Suprapubic skin (tissue), 4 donors: ENCODE measurements at regions not wholly inside any gene's neighbourhood (a gene's known extent, or its start where the extent isn't known, plus 50 kb on each side); places are given as distances from the start of the nearest gene placed in this dataset.

Source experiments
- DNase-seq, 2 donors: peaks; one replicate each; pipeline ENCODE4 v3.0.0-alpha.2; 2019; ENCODE audit warnings: low spot score in 2 of 2
- H3K27ac ChIP-seq: fragments of 200-600 bp; sonication (generic); one replicate; pipeline ENCODE4 v1.5.1; 2019
- H3K27me3 ChIP-seq: fragments of 200-600 bp; sonication (generic); one replicate; pipeline ENCODE4 v1.5.1; 2019
- H3K36me3 ChIP-seq: fragments of 200-600 bp; sonication (generic); one replicate; pipeline ENCODE4 v1.5.1; 2019
- H3K4me1 ChIP-seq: fragments of 200-600 bp; sonication (generic); one replicate; pipeline ENCODE4 v1.5.1; 2019
- H3K4me3 ChIP-seq: fragments of 200-600 bp; sonication (generic); one replicate; pipeline ENCODE4 v1.5.1; 2019; ENCODE audit warnings: mild to moderate bottlenecking
- H3K9me3 ChIP-seq: fragments of 200-600 bp; sonication (generic); one replicate; pipeline ENCODE4 v1.5.1; 2019
- EP300 ChIP-seq: sonication (generic); formaldehyde crosslinking; IDR thresholded peaks from one replicate; pipeline ENCODE4 v1.6.1; 2017; ENCODE audit warnings: antibody characterized with exemption
- POLR2A ChIP-seq, 2 donors: fragments of 450-650 bp; IDR thresholded peaks; one replicate each; pipeline ENCODE4 v1.6.1; 2017; ENCODE audit warnings: antibody characterized with exemption in 2 of 2, mild to moderate bottlenecking in 2 of 2, moderate library complexity in 2 of 2
- POLR2AphosphoS5 ChIP-seq, 3 donors: sonication (generic); formaldehyde crosslinking; IDR thresholded peaks; one replicate each; pipeline ENCODE4 v1.6.1; 2017; ENCODE audit warnings: antibody characterized with exemption in 3 of 3
- WGBS: methylation state at CpG from one replicate; pipeline ENCODE4 v1.1.5; 2018; 5-methylcytosine and 5-hydroxymethylcytosine counted together
- TF ChIP-seq, protein P1 (sequence below), 2 donors: fragments of 200-600 bp in 1 of 2; fragments of 450-650 bp in 1 of 2; sonication (generic) in 1 of 2; IDR thresholded peaks; one replicate each; pipeline ENCODE4 v1.5.1; 2016 to 2019; ENCODE audit warnings: antibody characterized with exemption in 2 of 2, mild to moderate bottlenecking in 1 of 2, moderate library complexity in 1 of 2

DNA sequence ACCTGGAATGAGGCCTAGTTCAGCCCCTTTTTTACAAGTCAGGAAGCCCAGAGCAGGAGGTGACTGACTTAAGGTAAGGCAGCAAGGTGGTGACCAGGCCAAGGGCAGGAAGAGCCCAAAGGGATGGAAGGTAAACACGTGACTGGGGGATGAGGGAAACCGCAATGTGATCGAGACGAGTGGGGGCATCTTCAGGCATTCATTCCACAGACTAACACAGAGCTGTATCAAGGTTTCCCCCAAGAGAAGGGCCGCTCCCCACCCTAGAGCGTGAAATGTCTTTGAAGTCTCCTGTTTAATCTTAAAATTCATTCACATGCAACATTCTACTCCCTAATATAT lies 76.3 kb upstream of the PIM1 start:
- peak overlapping the region; percentile 68 for H3K27ac ChIP-seq
- H3K4me1 ChIP-seq: peaks cover 42% of the 10 kb centered on the region
- WGBS: 59% methylated on average over 6 of the region's 6 CpGs
- TF ChIP-seq POLR2AphosphoS5 (IDR thresholded peaks at IDR 0.05) (no peak), EP300 (no peak), POLR2A (IDR thresholded peaks at IDR 0.05) (no peak)
- TF ChIP-seq, protein P1, sequence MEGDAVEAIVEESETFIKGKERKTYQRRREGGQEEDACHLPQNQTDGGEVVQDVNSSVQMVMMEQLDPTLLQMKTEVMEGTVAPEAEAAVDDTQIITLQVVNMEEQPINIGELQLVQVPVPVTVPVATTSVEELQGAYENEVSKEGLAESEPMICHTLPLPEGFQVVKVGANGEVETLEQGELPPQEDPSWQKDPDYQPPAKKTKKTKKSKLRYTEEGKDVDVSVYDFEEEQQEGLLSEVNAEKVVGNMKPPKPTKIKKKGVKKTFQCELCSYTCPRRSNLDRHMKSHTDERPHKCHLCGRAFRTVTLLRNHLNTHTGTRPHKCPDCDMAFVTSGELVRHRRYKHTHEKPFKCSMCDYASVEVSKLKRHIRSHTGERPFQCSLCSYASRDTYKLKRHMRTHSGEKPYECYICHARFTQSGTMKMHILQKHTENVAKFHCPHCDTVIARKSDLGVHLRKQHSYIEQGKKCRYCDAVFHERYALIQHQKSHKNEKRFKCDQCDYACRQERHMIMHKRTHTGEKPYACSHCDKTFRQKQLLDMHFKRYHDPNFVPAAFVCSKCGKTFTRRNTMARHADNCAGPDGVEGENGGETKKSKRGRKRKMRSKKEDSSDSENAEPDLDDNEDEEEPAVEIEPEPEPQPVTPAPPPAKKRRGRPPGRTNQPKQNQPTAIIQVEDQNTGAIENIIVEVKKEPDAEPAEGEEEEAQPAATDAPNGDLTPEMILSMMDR (IDR thresholded peaks at IDR 0.05): no peak
- H3K4me3 ChIP-seq: no peak overlapping the region
- DNase-seq: no peak
- no peaks in the 10 kb centered on the region for H3K36me3 ChIP-seq
- H3K9me3 ChIP-seq: no peaks in the 10 kb centered on the region
- no peaks in the 10 kb centered on the region for H3K27me3 ChIP-seq

DNA sequence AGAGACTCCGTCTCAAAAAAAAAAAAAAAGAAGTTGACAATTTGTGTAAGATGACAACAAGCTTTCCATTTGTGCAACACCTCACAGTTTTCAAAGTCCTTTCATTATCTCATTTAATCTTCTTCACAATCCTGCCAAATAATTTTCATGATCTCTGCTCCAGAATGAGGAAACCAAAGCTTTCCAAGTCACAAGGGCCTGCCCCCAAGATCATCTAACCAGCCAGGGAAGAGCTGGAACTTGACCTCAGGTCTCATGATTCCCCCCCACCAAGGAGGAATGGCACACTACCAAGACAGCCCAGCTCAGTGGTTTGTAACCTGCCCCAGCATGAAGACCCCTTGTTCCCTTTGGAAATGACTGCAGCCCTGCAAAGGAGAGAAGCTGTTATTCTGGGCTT lies 74.0 kb upstream of the PIM1 start:
- H3K4me1 ChIP-seq: peaks cover 45% of the 10 kb centered on the region
- WGBS: 29% methylated on average over 1 of the region's 1 CpG
- H3K4me3 ChIP-seq: no peak overlapping the region
- H3K36me3 ChIP-seq: no peaks in the 10 kb centered on the region
- H3K27ac ChIP-seq: peak overlapping the region; percentile 51
- no peak for DNase-seq
- H3K27me3 ChIP-seq: no peaks in the 10 kb centered on the region
- TF ChIP-seq EP300: no peak
- TF ChIP-seq, protein P1 (IDR thresholded peaks at IDR 0.05): no peak
- TF ChIP-seq POLR2AphosphoS5 (IDR thresholded peaks at IDR 0.05): no peak
- TF ChIP-seq POLR2A (IDR thresholded peaks at IDR 0.05): no peak
- no peaks in the 10 kb centered on the region for H3K9me3 ChIP-seq

DNA sequence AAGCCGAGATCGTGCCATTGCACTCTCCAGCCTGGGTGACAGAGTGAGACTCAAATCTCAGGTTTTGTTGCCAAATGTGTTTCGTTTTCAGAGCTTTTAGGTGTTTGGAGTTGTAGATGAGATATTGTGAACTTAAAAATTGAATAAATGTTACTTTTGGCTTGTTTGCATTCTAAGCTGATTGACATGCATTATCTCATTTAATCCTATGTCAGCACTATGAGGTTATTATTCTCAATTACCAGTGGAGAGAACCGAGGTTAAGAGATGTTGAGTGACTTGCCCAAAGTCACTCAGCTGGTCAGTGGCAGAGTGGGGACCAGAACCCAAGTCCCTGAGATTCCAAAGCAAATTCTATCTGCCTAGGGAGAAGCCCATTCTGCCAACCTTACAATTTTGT lies 72.6 kb upstream of the PIM1 start:
- 89% methylated on average over 4 of the region's 4 CpGs for WGBS
- Histone ChIP-seq H3K36me3 (no peaks in the 10 kb centered on the region), H3K27ac (no peak overlapping the region), H3K4me1 (peaks cover 52% of the 10 kb centered on the region), H3K27me3 (no peaks in the 10 kb centered on the region), H3K9me3 (no peaks in the 10 kb centered on the region), H3K4me3 (no peak overlapping the region)
- DNase-seq: no peak
- TF ChIP-seq, protein P1 (IDR thresholded peaks at IDR 0.05): no peak
- TF ChIP-seq POLR2A (IDR thresholded peaks at IDR 0.05) (no peak), POLR2AphosphoS5 (IDR thresholded peaks at IDR 0.05) (no peak), EP300 (no peak)

DNA sequence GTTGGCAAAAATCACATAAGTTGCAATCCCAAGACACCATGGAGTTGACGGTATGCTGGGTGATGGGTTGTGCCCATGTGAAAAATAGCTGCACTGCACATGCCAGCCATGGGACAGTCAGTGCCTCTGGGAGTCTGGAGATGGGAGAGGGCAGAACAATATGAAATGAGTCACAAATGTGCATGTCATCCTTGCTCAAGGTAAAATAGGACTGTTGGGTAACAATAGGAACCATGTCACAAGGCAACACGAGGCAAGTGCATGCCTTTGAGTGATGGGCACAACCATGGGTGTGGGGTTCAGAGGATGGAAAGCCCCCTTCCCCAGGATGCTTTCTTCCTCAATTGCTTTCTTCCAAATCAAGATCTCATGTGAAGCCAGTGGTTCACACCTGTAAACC lies 70.5 kb upstream of the PIM1 start:
- Histone ChIP-seq H3K4me1 (peaks cover 52% of the 10 kb centered on the region), H3K27ac (peak overlapping the region; percentile 39)
- 60% methylated on average over 2 of the region's 2 CpGs for WGBS

DNA sequence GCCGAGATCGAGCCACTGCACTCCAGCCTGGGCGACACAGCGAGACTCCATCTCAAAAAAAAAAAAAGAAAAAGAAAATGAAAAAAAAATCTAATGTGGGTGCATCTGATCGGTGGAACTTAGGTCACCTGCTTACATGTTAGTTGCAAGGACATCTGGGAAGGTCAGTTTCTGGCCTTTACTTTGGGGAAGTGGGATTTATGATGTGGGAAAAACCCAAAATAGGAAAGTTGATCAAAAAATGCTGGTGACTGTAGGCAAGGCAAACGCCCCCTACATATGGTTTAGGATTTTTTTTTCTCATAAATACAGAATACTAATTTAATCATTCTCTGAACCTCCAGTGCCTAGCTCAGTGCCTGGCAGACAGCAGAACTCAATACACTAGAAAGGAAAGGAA lies 69.2 kb upstream of the PIM1 start:
- Histone ChIP-seq H3K36me3 (no peaks in the 10 kb centered on the region), H3K4me1 (peaks cover 48% of the 10 kb centered on the region), H3K4me3 (no peak overlapping the region), H3K27me3 (no peaks in the 10 kb centered on the region), H3K9me3 (no peaks in the 10 kb centered on the region), H3K27ac (no peak overlapping the region)
- no peak for DNase-seq
- 87% methylated on average over 6 of the region's 6 CpGs for WGBS
- TF ChIP-seq POLR2A (IDR thresholded peaks at IDR 0.05) (no peak), EP300 (no peak), POLR2AphosphoS5 (IDR thresholded peaks at IDR 0.05) (no peak)
- TF ChIP-seq, protein P1 (IDR thresholded peaks at IDR 0.05): no peak

More for the DNA sequence above, 70.5 kb upstream of the PIM1 start:
- no peaks in the 10 kb centered on the region for H3K36me3 ChIP-seq
- H3K27me3 ChIP-seq: no peaks in the 10 kb centered on the region
- DNase-seq: no peak
- no peak overlapping the region for H3K4me3 ChIP-seq
- no peaks in the 10 kb centered on the region for H3K9me3 ChIP-seq
- TF ChIP-seq, protein P1 (IDR thresholded peaks at IDR 0.05): no peak
- TF ChIP-seq EP300: no peak
- TF ChIP-seq POLR2AphosphoS5 (IDR thresholded peaks at IDR 0.05): no peak
- TF ChIP-seq POLR2A (IDR thresholded peaks at IDR 0.05): no peak
